Suprapubic skin (tissue), 4 donors: ENCODE measurements at regions not wholly inside any gene's neighbourhood (a gene's known extent, or its start where the extent isn't known, plus 50 kb on each side); places are given as distances from the start of the nearest gene placed in this dataset.

Experiments
- DNase-seq, 2 donors: peaks; one replicate each; pipeline ENCODE4 v3.0.0-alpha.2; 2019; ENCODE audit warnings: low spot score in 2 of 2
- H3K27ac ChIP-seq: fragments of 200-600 bp; sonication (generic); one replicate; pipeline ENCODE4 v1.5.1; 2019
- H3K27me3 ChIP-seq: fragments of 200-600 bp; sonication (generic); one replicate; pipeline ENCODE4 v1.5.1; 2019
- H3K36me3 ChIP-seq: fragments of 200-600 bp; sonication (generic); one replicate; pipeline ENCODE4 v1.5.1; 2019
- H3K4me1 ChIP-seq: fragments of 200-600 bp; sonication (generic); one replicate; pipeline ENCODE4 v1.5.1; 2019
- H3K4me3 ChIP-seq: fragments of 200-600 bp; sonication (generic); one replicate; pipeline ENCODE4 v1.5.1; 2019; ENCODE audit warnings: mild to moderate bottlenecking
- H3K9me3 ChIP-seq: fragments of 200-600 bp; sonication (generic); one replicate; pipeline ENCODE4 v1.5.1; 2019
- CTCF ChIP-seq, 2 donors: fragments of 200-600 bp in 1 of 2; fragments of 450-650 bp in 1 of 2; sonication (generic) in 1 of 2; IDR thresholded peaks; one replicate each; pipeline ENCODE4 v1.5.1; 2016 to 2019; ENCODE audit warnings: antibody characterized with exemption in 2 of 2, mild to moderate bottlenecking in 1 of 2, moderate library complexity in 1 of 2
- EP300 ChIP-seq: sonication (generic); formaldehyde crosslinking; IDR thresholded peaks from one replicate; pipeline ENCODE4 v1.6.1; 2017; ENCODE audit warnings: antibody characterized with exemption
- POLR2A ChIP-seq, 2 donors: fragments of 450-650 bp; IDR thresholded peaks; one replicate each; pipeline ENCODE4 v1.6.1; 2017; ENCODE audit warnings: antibody characterized with exemption in 2 of 2, mild to moderate bottlenecking in 2 of 2, moderate library complexity in 2 of 2
- POLR2AphosphoS5 ChIP-seq, 3 donors: sonication (generic); formaldehyde crosslinking; IDR thresholded peaks; one replicate each; pipeline ENCODE4 v1.6.1; 2017; ENCODE audit warnings: antibody characterized with exemption in 3 of 3
- WGBS: methylation state at CpG from one replicate; pipeline ENCODE4 v1.1.5; 2018; 5-methylcytosine and 5-hydroxymethylcytosine counted together

GRCh38 chr21:38952890-38953289 is 147.2 kb downstream of the ETS2 start:
- Histone ChIP-seq H3K9me3 (no peaks in the 10 kb centered on the region), H3K27ac (no peak overlapping the region), H3K27me3 (no peaks in the 10 kb centered on the region), H3K4me3 (no peak overlapping the region), H3K36me3 (no peaks in the 10 kb centered on the region), H3K4me1 (peaks cover 11% of the 10 kb centered on the region)
- DNase-seq, result no peak
- TF ChIP-seq POLR2AphosphoS5 (IDR thresholded peaks at IDR 0.05) (no peak), EP300 (no peak), CTCF (IDR thresholded peaks at IDR 0.05) (no peak), POLR2A (IDR thresholded peaks at IDR 0.05) (no peak)
- 80% methylated on average over 3 of the region's 3 CpGs for WGBS

- no peak overlapping the region for H3K27ac ChIP-seq
- TF ChIP-seq CTCF (IDR thresholded peaks at IDR 0.05) (no peak), POLR2A (IDR thresholded peaks at IDR 0.05) (no peak), POLR2AphosphoS5 (IDR thresholded peaks at IDR 0.05) (no peak)
- H3K36me3 ChIP-seq, result no peaks in the 10 kb centered on the region
- H3K27me3 ChIP-seq, result no peaks in the 10 kb centered on the region
- H3K4me1 ChIP-seq, result no peaks in the 10 kb centered on the region
- 86% methylated on average over 1 of the region's 1 CpG for WGBS
- H3K9me3 ChIP-seq, result no peaks in the 10 kb centered on the region
- no peak overlapping the region for H3K4me3 ChIP-seq
- DNase-seq, result no peak
Measured at GRCh38 chr21:38951095-38951730, 145.5 kb downstream of the ETS2 start.

GRCh38 chr21:38950435-38951094 is 144.8 kb downstream of the ETS2 start:
- 58% methylated on average over 4 of the region's 4 CpGs for WGBS
- no peak overlapping the region for H3K4me3 ChIP-seq
- no peaks in the 10 kb centered on the region for H3K27me3 ChIP-seq
- H3K27ac ChIP-seq, result no peak overlapping the region
- no peak for TF ChIP-seq CTCF (IDR thresholded peaks at IDR 0.05)
- no peak for TF ChIP-seq POLR2A (IDR thresholded peaks at IDR 0.05)
- TF ChIP-seq POLR2AphosphoS5 (IDR thresholded peaks at IDR 0.05), result no peak
- TF ChIP-seq EP300, result no peak
- DNase-seq, result no peak
- no peaks in the 10 kb centered on the region for H3K4me1 ChIP-seq
- no peaks in the 10 kb centered on the region for H3K36me3 ChIP-seq
- no peaks in the 10 kb centered on the region for H3K9me3 ChIP-seq

GRCh38 chr21:38949070-38949380 is 143.3 kb downstream of the ETS2 start:
- 57% methylated on average over 1 of the region's 1 CpG for WGBS
- H3K27ac ChIP-seq, result no peak overlapping the region
- DNase-seq, result no peak
- H3K9me3 ChIP-seq, result no peaks in the 10 kb centered on the region
- no peaks in the 10 kb centered on the region for H3K4me1 ChIP-seq
- no peak overlapping the region for H3K4me3 ChIP-seq
- no peaks in the 10 kb centered on the region for H3K27me3 ChIP-seq
- no peak for TF ChIP-seq POLR2A (IDR thresholded peaks at IDR 0.05)
- no peak for TF ChIP-seq POLR2AphosphoS5 (IDR thresholded peaks at IDR 0.05)
- no peak for TF ChIP-seq CTCF (IDR thresholded peaks at IDR 0.05)
- TF ChIP-seq EP300, result no peak
- H3K36me3 ChIP-seq, result no peaks in the 10 kb centered on the region

GRCh38 chr21:38948377-38949069 is 142.8 kb downstream of the ETS2 start:
- Histone ChIP-seq H3K27ac (no peak overlapping the region), H3K4me3 (no peak overlapping the region), H3K36me3 (no peaks in the 10 kb centered on the region), H3K27me3 (no peaks in the 10 kb centered on the region), H3K9me3 (no peaks in the 10 kb centered on the region), H3K4me1 (no peaks in the 10 kb centered on the region)
- 62% methylated on average over 4 of the region's 4 CpGs for WGBS
- no peak for TF ChIP-seq POLR2A (IDR thresholded peaks at IDR 0.05)
- TF ChIP-seq CTCF (IDR thresholded peaks at IDR 0.05), result no peak
- TF ChIP-seq EP300, result no peak
- no peak for TF ChIP-seq POLR2AphosphoS5 (IDR thresholded peaks at IDR 0.05)
- no peak for DNase-seq
